HL-60 (cell line): ENCODE measurements at regions not wholly inside any gene's neighbourhood (a gene's known extent, or its start where the extent isn't known, plus 50 kb on each side); places are given as distances from the start of the nearest gene placed in this dataset.

ENCODE experiments used
- CTCF ChIP-seq: IDR thresholded peaks from one replicate; pipeline ENCODE4 v1.5.1; 2011; ENCODE audit warnings: low read length, control low read depth, inconsistent platforms; ENCODE audit not compliant: insufficient read depth
- POLR2AphosphoS5 ChIP-seq: IDR thresholded peaks from 2 replicates; pipeline ENCODE4 v1.6.1; 2012; ENCODE audit warnings: low read depth

DNA sequence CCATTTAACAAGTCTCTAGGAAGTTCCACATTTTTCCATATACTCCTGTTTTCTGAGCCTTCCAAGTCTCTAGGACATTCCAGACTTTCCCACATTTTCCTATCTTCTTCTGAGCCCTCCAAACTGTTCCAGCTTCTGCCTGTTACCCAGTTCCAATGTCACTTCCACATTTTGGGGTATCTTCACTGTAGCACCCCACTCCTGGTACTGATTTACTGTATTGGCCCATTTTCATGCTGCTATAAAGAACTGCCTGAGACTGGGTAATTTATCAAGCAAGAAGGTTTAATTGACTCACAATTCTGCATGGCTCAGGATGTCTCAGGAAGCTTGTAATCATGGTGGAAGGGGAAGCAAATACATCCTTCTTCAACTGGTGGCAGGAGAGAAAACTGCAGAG, 285.0 kb downstream of the LRRIQ3 start:
- TF ChIP-seq CTCF (no peak), POLR2AphosphoS5 (no peak)
